ENCODE measurements at regions not wholly inside any gene's neighbourhood (a gene's known extent, or its start where the extent isn't known, plus 50 kb on each side); places are given as distances from the start of the nearest gene placed in this dataset.
"Not testable (repeated sequence)": the region's sequence is repeated elsewhere in the genome, so short reads cannot be mapped to it uniquely, and the experiment has no call there.

DNA sequence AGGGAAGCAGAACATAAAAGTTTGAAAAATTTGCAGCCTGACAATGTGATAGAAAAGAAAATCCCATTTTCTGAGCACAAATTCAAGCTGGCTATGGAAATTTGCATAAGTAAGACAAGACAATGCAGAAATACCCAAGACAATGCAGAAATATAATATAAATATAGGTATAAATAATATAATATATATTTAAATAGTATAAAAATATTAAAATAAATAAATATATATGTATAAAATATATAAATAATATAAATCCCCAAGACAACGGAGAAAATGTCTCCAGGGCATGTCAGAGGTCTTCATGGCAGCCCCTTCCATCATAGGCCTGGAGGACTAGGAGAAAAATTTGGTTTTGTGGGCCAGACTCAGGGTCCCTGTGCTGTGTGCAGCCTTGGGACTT, 125.0 kb upstream of the AADAT start:
- no peak overlapping the region for H3K27ac Mint-ChIP-seq (ENCODE audit: unreplicated experiment)
- H3K36me3 Mint-ChIP-seq (ENCODE audit: unreplicated experiment) = peaks cover 29% of the 10 kb centered on the region
- H3K9me3 Mint-ChIP-seq (ENCODE audit: unreplicated experiment) = peaks cover 12% of the 10 kb centered on the region
- H3K4me3 Mint-ChIP-seq (ENCODE audit: unreplicated experiment) = no peak overlapping the region
- H3K27me3 Mint-ChIP-seq (ENCODE audit: unreplicated experiment) = no peaks in the 10 kb centered on the region
- TF ChIP-seq CTCF (IDR thresholded peaks at IDR 0.05; ENCODE audit: partially characterized antibody, unreplicated experiment) = no peak
- no peak for DNase-seq
- H3K4me1 Mint-ChIP-seq (ENCODE audit: low read depth, unreplicated experiment) = no peaks in the 10 kb centered on the region

DNA sequence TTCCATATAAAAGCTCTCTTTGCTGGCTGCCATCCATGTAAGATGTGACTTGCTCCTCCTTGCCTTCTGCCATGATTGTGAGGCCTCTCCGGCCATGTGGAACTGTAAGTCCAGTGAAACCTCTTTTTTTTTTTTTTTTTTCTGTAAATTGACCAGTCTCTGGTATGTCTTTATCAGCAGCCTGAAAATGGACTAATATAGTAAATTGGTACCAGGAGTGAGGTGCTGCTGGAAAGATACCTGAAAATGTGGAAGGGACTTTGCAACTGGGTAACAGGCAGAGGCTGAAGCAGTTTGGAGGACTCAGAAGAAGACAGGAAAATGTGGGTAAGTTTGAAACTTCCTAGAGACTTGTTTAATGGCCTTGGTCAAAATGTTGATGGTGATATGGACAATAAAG, 124.3 kb upstream of the AADAT start:
- TF ChIP-seq CTCF (IDR thresholded peaks at IDR 0.05; ENCODE audit: partially characterized antibody, unreplicated experiment) = no peak
- no peak for DNase-seq
- Mint-ChIP-seq H3K27ac (ENCODE audit: unreplicated experiment) (no peak overlapping the region), H3K27me3 (ENCODE audit: unreplicated experiment) (no peaks in the 10 kb centered on the region), H3K9me3 (ENCODE audit: unreplicated experiment) (peaks cover 12% of the 10 kb centered on the region), H3K36me3 (ENCODE audit: unreplicated experiment) (peaks cover 28% of the 10 kb centered on the region), H3K4me1 (ENCODE audit: low read depth, unreplicated experiment) (no peaks in the 10 kb centered on the region), H3K4me3 (ENCODE audit: unreplicated experiment) (no peak overlapping the region)

DNA sequence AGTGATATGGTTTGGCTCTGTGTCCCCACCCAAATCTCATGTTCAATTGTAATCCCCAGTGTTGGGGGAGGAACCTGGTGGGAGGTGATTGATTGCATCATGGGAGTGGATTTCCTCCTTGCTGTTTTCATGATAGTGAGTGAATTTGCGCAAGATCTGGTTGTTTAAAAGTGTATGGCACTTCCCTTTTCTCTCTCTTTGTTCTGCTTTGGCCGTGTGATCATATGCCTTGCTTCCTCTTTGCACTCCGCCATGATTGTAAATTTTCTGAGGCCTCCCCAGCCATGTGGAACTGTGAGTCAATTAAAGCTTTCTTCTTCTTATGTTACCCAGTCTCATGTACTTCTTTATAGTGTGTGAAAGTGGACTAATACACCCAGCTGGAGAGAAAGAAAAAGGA, 113.0 kb upstream of the AADAT start:
- TF ChIP-seq CTCF (IDR thresholded peaks at IDR 0.05; ENCODE audit: partially characterized antibody, unreplicated experiment) = no peak
- Mint-ChIP-seq H3K4me3 (ENCODE audit: unreplicated experiment) (no peak overlapping the region), H3K4me1 (ENCODE audit: low read depth, unreplicated experiment) (no peaks in the 10 kb centered on the region), H3K9me3 (ENCODE audit: unreplicated experiment) (no peaks in the 10 kb centered on the region), H3K27me3 (ENCODE audit: unreplicated experiment) (peaks cover 3% of the 10 kb centered on the region), H3K27ac (ENCODE audit: unreplicated experiment) (no peak overlapping the region), H3K36me3 (ENCODE audit: unreplicated experiment) (no peaks in the 10 kb centered on the region)
- no peak for DNase-seq

DNA sequence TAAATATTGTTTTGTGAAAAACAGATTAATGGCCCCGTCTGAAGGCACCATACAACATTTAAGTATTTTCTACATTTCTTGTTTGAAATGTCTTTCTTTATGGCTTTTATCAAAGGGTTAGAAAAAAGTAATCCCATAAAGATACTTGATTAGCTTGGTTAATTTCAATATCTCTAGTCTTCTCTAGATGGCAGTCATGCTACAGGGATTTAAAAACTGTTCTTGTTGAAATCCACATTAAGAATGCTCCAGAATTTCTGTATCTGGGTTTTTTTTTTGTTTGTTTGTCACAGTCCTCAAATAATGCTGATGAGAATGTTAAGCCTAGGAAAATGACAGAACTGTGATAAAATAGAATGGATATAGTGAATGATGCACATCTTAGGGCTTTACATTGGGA, 109.0 kb upstream of the AADAT start:
- no peaks in the 10 kb centered on the region for H3K9me3 Mint-ChIP-seq (ENCODE audit: unreplicated experiment)

DNA sequence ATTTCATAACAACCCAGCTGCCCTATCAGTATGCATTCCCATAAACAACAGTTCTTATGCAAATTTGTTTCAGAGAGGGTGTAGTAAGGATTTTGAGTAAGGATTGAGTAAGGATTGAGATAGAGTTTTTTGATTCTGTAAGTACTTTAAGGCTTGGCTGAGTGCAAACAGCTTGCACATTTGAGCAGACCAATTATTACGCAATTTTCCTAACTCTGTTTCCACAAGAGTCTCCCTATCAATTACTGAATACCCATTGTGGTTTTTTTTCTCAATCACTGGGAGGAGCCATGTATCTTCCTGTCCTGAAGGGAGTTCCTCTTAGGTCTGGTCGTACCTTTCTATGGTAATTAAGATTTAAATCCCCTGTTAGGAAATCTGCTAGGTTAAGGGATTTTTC, 105.0 kb upstream of the AADAT start:
- not testable (repeated sequence) for DNase-seq; H3K27me3 Mint-ChIP-seq (ENCODE audit: unreplicated experiment); H3K4me3 Mint-ChIP-seq (ENCODE audit: unreplicated experiment); H3K36me3 Mint-ChIP-seq (ENCODE audit: unreplicated experiment); H3K27ac Mint-ChIP-seq (ENCODE audit: unreplicated experiment); H3K4me1 Mint-ChIP-seq (ENCODE audit: low read depth, unreplicated experiment); H3K9me3 Mint-ChIP-seq (ENCODE audit: unreplicated experiment)

More for the DNA sequence above, 109.0 kb upstream of the AADAT start:
- Mint-ChIP-seq H3K27ac (ENCODE audit: unreplicated experiment) (no peak overlapping the region), H3K36me3 (ENCODE audit: unreplicated experiment) (no peaks in the 10 kb centered on the region), H3K27me3 (ENCODE audit: unreplicated experiment) (peaks cover 3% of the 10 kb centered on the region), H3K4me1 (ENCODE audit: low read depth, unreplicated experiment) (no peaks in the 10 kb centered on the region), H3K4me3 (ENCODE audit: unreplicated experiment) (no peak overlapping the region)
- TF ChIP-seq CTCF (IDR thresholded peaks at IDR 0.05; ENCODE audit: partially characterized antibody, unreplicated experiment) = no peak
- no peak for DNase-seq

GRCh38 chr4:170193496-170193895, 103.7 kb upstream of the AADAT start:
- no peak for DNase-seq
- Mint-ChIP-seq H3K4me3 (ENCODE audit: unreplicated experiment) (no peak overlapping the region), H3K27me3 (ENCODE audit: unreplicated experiment) (no peaks in the 10 kb centered on the region), H3K9me3 (ENCODE audit: unreplicated experiment) (no peaks in the 10 kb centered on the region), H3K27ac (ENCODE audit: unreplicated experiment) (no peak overlapping the region), H3K4me1 (ENCODE audit: low read depth, unreplicated experiment) (no peaks in the 10 kb centered on the region), H3K36me3 (ENCODE audit: unreplicated experiment) (no peaks in the 10 kb centered on the region)
- no peak for TF ChIP-seq CTCF (IDR thresholded peaks at IDR 0.05; ENCODE audit: partially characterized antibody, unreplicated experiment)
